Stimulated activated CD4-positive, alpha-beta T cell treated with anti-CD3 and anti-CD28 coated beads, Interleukin-1b, Interleukin-23, amount 100 ng/mL, for 4 hours (primary cell): ENCODE measurements at regions not wholly inside any gene's neighbourhood (a gene's known extent, or its start where the extent isn't known, plus 50 kb on each side); places are given as distances from the start of the nearest gene placed in this dataset.

Experiments
- DNase-seq, 2 donors: peaks; one replicate each; pipeline ENCODE4 v3.0.0-alpha.2; 2020; ENCODE audit warnings: low read depth in 2 of 2

- peak; percentile 85 to 91 for DNase-seq
Observed at GRCh38 chr1:244970744-244971551, 106.6 kb upstream of the HNRNPU start.

GRCh38 chr1:244970236-244970743, 105.9 kb upstream of the HNRNPU start:
- peak in 1 of 2 donors; percentile 62 for DNase-seq

GRCh38 chr1:244969355-244970235, 105.3 kb upstream of the HNRNPU start:
- peak in 1 of 2 donors; percentile 43 for DNase-seq

GRCh38 chr1:244968881-244969280, 104.5 kb upstream of the HNRNPU start:
- no peak for DNase-seq

GRCh38 chr1:244968471-244968871, 104.1 kb upstream of the HNRNPU start:
- no peak for DNase-seq

GRCh38 chr1:244967159-244967558, 102.8 kb upstream of the HNRNPU start:
- DNase-seq, result no peak

- no peak for DNase-seq
Observed at GRCh38 chr1:244965185-244966030, 101.1 kb upstream of the HNRNPU start.

GRCh38 chr1:244964112-244964971, 100.0 kb upstream of the HNRNPU start:
- DNase-seq, result no peak

- no peak for DNase-seq
Observed at GRCh38 chr1:244963231-244963826, 99.0 kb upstream of the HNRNPU start.

GRCh38 chr1:244962130-244962529, 97.8 kb upstream of the HNRNPU start:
- DNase-seq, result no peak

- DNase-seq, result no peak
Observed at GRCh38 chr1:244960904-244961303, 96.6 kb upstream of the HNRNPU start.

GRCh38 chr1:244958593-244958992, 94.2 kb upstream of the HNRNPU start:
- no peak for DNase-seq

GRCh38 chr1:244957525-244957924, 93.2 kb upstream of the HNRNPU start:
- no peak for DNase-seq

- DNase-seq, result no peak
Observed at GRCh38 chr1:244957122-244957521, 92.8 kb upstream of the HNRNPU start.

- DNase-seq, result no peak
Observed at GRCh38 chr1:244955661-244956060, 91.3 kb upstream of the HNRNPU start.

GRCh38 chr1:244954359-244954758, 90.0 kb upstream of the HNRNPU start:
- no peak for DNase-seq

GRCh38 chr1:244953901-244954300, 89.6 kb upstream of the HNRNPU start:
- no peak for DNase-seq

- no peak for DNase-seq
Observed at GRCh38 chr1:244952940-244953339, 88.6 kb upstream of the HNRNPU start.

- no peak for DNase-seq
Observed at GRCh38 chr1:244952280-244952933, 88.1 kb upstream of the HNRNPU start.

GRCh38 chr1:244948416-244948815, 84.1 kb upstream of the HNRNPU start:
- DNase-seq, result no peak
